SJCRH30 (cell line): ENCODE measurements at regions not wholly inside any gene's neighbourhood (a gene's known extent, or its start where the extent isn't known, plus 50 kb on each side); places are given as distances from the start of the nearest gene placed in this dataset.
A peak's percentile ranks its signal among the peaks of the same experiment; 100 is the strongest.

Source experiments
- DNase-seq, 2 experiments: peaks; one replicate each; pipeline ENCODE4 v3.0.0-alpha.2; 2015 to 2020
- H3K27ac ChIP-seq: fragments of 250-450 bp; sonication (Bioruptor Pico); 2 replicates; pipeline ENCODE4 v1.5.1; 2020; ENCODE audit warnings: mild to moderate bottlenecking, moderate library complexity
- H3K27me3 ChIP-seq: fragments of 250-450 bp; sonication (Bioruptor Pico); 2 replicates; pipeline ENCODE4 v1.5.1; 2020; ENCODE audit warnings: mild to moderate bottlenecking, moderate library complexity
- H3K36me3 ChIP-seq: fragments of 250-450 bp; sonication (Bioruptor Pico); 2 replicates; pipeline ENCODE4 v1.5.1; 2020; ENCODE audit warnings: mild to moderate bottlenecking, moderate library complexity
- H3K4me1 ChIP-seq: fragments of 250-450 bp; sonication (Bioruptor Pico); 2 replicates; pipeline ENCODE4 v1.5.1; 2020; ENCODE audit warnings: mild to moderate bottlenecking, moderate library complexity
- H3K4me3 ChIP-seq: fragments of 250-450 bp; sonication (Bioruptor Pico); 2 replicates; pipeline ENCODE4 v1.5.1; 2020; ENCODE audit warnings: mild to moderate bottlenecking, moderate library complexity
- H3K9me3 ChIP-seq: fragments of 250-450 bp; sonication (Bioruptor Pico); replicated peaks from 2 replicates; pipeline ENCODE4 v1.5.1; 2020; ENCODE audit warnings: mild to moderate bottlenecking, moderate library complexity

GRCh38 chr18:39302481-39302880 lies 1736.9 kb upstream of the CELF4 start:
- no peaks in the 10 kb centered on the region for H3K4me1 ChIP-seq
- no peak for DNase-seq
- H3K27me3 ChIP-seq = no peaks in the 10 kb centered on the region
- no peak overlapping the region for H3K27ac ChIP-seq
- no peaks in the 10 kb centered on the region for H3K36me3 ChIP-seq
- H3K4me3 ChIP-seq = no peak overlapping the region
- no peaks in the 10 kb centered on the region for H3K9me3 ChIP-seq

GRCh38 chr18:39299152-39299551 lies 1733.6 kb upstream of the CELF4 start:
- no peak overlapping the region for H3K4me3 ChIP-seq

GRCh38 chr18:39297225-39297624 lies 1731.6 kb upstream of the CELF4 start:
- no peaks in the 10 kb centered on the region for H3K27me3 ChIP-seq
- H3K4me1 ChIP-seq = no peaks in the 10 kb centered on the region
- DNase-seq = no peak
- no peak overlapping the region for H3K27ac ChIP-seq
- H3K9me3 ChIP-seq = no peaks in the 10 kb centered on the region
- no peak overlapping the region for H3K4me3 ChIP-seq
- no peaks in the 10 kb centered on the region for H3K36me3 ChIP-seq

More at GRCh38 chr18:39299152-39299551, 1733.6 kb upstream of the CELF4 start:
- Histone ChIP-seq H3K27me3 (no peaks in the 10 kb centered on the region), H3K27ac (no peak overlapping the region), H3K9me3 (no peaks in the 10 kb centered on the region), H3K36me3 (no peaks in the 10 kb centered on the region), H3K4me1 (no peaks in the 10 kb centered on the region)
- DNase-seq = peak in 1 of 2 experiments; percentile 17

- Histone ChIP-seq H3K27me3 (no peaks in the 10 kb centered on the region), H3K9me3 (no peaks in the 10 kb centered on the region)
Observed at GRCh38 chr18:39296293-39296888, 1730.8 kb upstream of the CELF4 start.

GRCh38 chr18:39276764-39277163 lies 1711.2 kb upstream of the CELF4 start:
- Histone ChIP-seq H3K36me3 (no peaks in the 10 kb centered on the region), H3K4me3 (no peak overlapping the region), H3K9me3 (no peaks in the 10 kb centered on the region), H3K27ac (no peak overlapping the region), H3K4me1 (no peaks in the 10 kb centered on the region), H3K27me3 (no peaks in the 10 kb centered on the region)
- DNase-seq = no peak

More at GRCh38 chr18:39296293-39296888, 1730.8 kb upstream of the CELF4 start:
- H3K4me1 ChIP-seq = no peaks in the 10 kb centered on the region
- no peak for DNase-seq
- H3K27ac ChIP-seq = no peak overlapping the region
- no peak overlapping the region for H3K4me3 ChIP-seq
- no peaks in the 10 kb centered on the region for H3K36me3 ChIP-seq

GRCh38 chr18:39274535-39274934 lies 1708.9 kb upstream of the CELF4 start:
- H3K4me3 ChIP-seq = no peak overlapping the region
- H3K36me3 ChIP-seq = no peaks in the 10 kb centered on the region
- H3K27me3 ChIP-seq = no peaks in the 10 kb centered on the region
- DNase-seq = no peak
- H3K4me1 ChIP-seq = no peaks in the 10 kb centered on the region
- H3K9me3 ChIP-seq = no peaks in the 10 kb centered on the region
- H3K27ac ChIP-seq = no peak overlapping the region

GRCh38 chr18:39272230-39272629 lies 1706.6 kb upstream of the CELF4 start:
- no peak for DNase-seq
- Histone ChIP-seq H3K4me1 (no peaks in the 10 kb centered on the region), H3K4me3 (no peak overlapping the region), H3K27ac (no peak overlapping the region), H3K36me3 (no peaks in the 10 kb centered on the region), H3K27me3 (no peaks in the 10 kb centered on the region), H3K9me3 (no peaks in the 10 kb centered on the region)

GRCh38 chr18:39271654-39272053 lies 1706.1 kb upstream of the CELF4 start:
- H3K27me3 ChIP-seq = no peaks in the 10 kb centered on the region
- no peaks in the 10 kb centered on the region for H3K9me3 ChIP-seq
- DNase-seq = no peak
- H3K27ac ChIP-seq = no peak overlapping the region
- H3K4me3 ChIP-seq = no peak overlapping the region
- no peaks in the 10 kb centered on the region for H3K36me3 ChIP-seq
- no peaks in the 10 kb centered on the region for H3K4me1 ChIP-seq

- H3K27me3 ChIP-seq = no peaks in the 10 kb centered on the region
- H3K4me3 ChIP-seq = no peak overlapping the region
- no peaks in the 10 kb centered on the region for H3K36me3 ChIP-seq
- H3K9me3 ChIP-seq = no peaks in the 10 kb centered on the region
- no peak overlapping the region for H3K27ac ChIP-seq
- no peaks in the 10 kb centered on the region for H3K4me1 ChIP-seq
- no peak for DNase-seq
Observed at GRCh38 chr18:39260565-39260964, 1695.0 kb upstream of the CELF4 start.

GRCh38 chr18:39259736-39260135 lies 1694.1 kb upstream of the CELF4 start:
- H3K27me3 ChIP-seq = no peaks in the 10 kb centered on the region
- no peak overlapping the region for H3K27ac ChIP-seq
- no peaks in the 10 kb centered on the region for H3K4me1 ChIP-seq
- DNase-seq = peak in 1 of 2 experiments; percentile 9
- H3K9me3 ChIP-seq = no peaks in the 10 kb centered on the region
- no peaks in the 10 kb centered on the region for H3K36me3 ChIP-seq
- H3K4me3 ChIP-seq = no peak overlapping the region

- no peaks in the 10 kb centered on the region for H3K4me1 ChIP-seq
- H3K27me3 ChIP-seq = no peaks in the 10 kb centered on the region
- no peak overlapping the region for H3K27ac ChIP-seq
- no peak for DNase-seq
- no peaks in the 10 kb centered on the region for H3K36me3 ChIP-seq
- H3K4me3 ChIP-seq = no peak overlapping the region
- no peaks in the 10 kb centered on the region for H3K9me3 ChIP-seq
Observed at GRCh38 chr18:39244242-39244641, 1678.6 kb upstream of the CELF4 start.

- DNase-seq = no peak
- no peaks in the 10 kb centered on the region for H3K36me3 ChIP-seq
- no peak overlapping the region for H3K27ac ChIP-seq
- H3K4me1 ChIP-seq = no peaks in the 10 kb centered on the region
- no peaks in the 10 kb centered on the region for H3K27me3 ChIP-seq
- H3K9me3 ChIP-seq = no peaks in the 10 kb centered on the region
- H3K4me3 ChIP-seq = no peak overlapping the region
Observed at GRCh38 chr18:39241534-39241933, 1675.9 kb upstream of the CELF4 start.

GRCh38 chr18:39238981-39239660 lies 1673.5 kb upstream of the CELF4 start:
- no peak overlapping the region for H3K27ac ChIP-seq
- H3K36me3 ChIP-seq = no peaks in the 10 kb centered on the region
- H3K27me3 ChIP-seq = no peaks in the 10 kb centered on the region
- H3K4me3 ChIP-seq = no peak overlapping the region
- H3K4me1 ChIP-seq = no peaks in the 10 kb centered on the region
- DNase-seq = peak in 1 of 2 experiments; percentile 1
- H3K9me3 ChIP-seq = no peaks in the 10 kb centered on the region

- H3K9me3 ChIP-seq = no peaks in the 10 kb centered on the region
- no peaks in the 10 kb centered on the region for H3K4me1 ChIP-seq
- no peaks in the 10 kb centered on the region for H3K36me3 ChIP-seq
- H3K27me3 ChIP-seq = no peaks in the 10 kb centered on the region
- DNase-seq = no peak
- H3K4me3 ChIP-seq = no peak overlapping the region
- H3K27ac ChIP-seq = no peak overlapping the region
Observed at GRCh38 chr18:39235118-39235719, 1669.6 kb upstream of the CELF4 start.

- Histone ChIP-seq H3K4me1 (no peaks in the 10 kb centered on the region), H3K27ac (no peak overlapping the region), H3K27me3 (no peaks in the 10 kb centered on the region), H3K9me3 (no peaks in the 10 kb centered on the region), H3K4me3 (no peak overlapping the region), H3K36me3 (no peaks in the 10 kb centered on the region)
- no peak for DNase-seq
Observed at GRCh38 chr18:39232937-39233336, 1667.3 kb upstream of the CELF4 start.
